ENCODE measurements at regions not wholly inside any gene's neighbourhood (a gene's known extent, or its start where the extent isn't known, plus 50 kb on each side); places are given as distances from the start of the nearest gene placed in this dataset.

DNA sequence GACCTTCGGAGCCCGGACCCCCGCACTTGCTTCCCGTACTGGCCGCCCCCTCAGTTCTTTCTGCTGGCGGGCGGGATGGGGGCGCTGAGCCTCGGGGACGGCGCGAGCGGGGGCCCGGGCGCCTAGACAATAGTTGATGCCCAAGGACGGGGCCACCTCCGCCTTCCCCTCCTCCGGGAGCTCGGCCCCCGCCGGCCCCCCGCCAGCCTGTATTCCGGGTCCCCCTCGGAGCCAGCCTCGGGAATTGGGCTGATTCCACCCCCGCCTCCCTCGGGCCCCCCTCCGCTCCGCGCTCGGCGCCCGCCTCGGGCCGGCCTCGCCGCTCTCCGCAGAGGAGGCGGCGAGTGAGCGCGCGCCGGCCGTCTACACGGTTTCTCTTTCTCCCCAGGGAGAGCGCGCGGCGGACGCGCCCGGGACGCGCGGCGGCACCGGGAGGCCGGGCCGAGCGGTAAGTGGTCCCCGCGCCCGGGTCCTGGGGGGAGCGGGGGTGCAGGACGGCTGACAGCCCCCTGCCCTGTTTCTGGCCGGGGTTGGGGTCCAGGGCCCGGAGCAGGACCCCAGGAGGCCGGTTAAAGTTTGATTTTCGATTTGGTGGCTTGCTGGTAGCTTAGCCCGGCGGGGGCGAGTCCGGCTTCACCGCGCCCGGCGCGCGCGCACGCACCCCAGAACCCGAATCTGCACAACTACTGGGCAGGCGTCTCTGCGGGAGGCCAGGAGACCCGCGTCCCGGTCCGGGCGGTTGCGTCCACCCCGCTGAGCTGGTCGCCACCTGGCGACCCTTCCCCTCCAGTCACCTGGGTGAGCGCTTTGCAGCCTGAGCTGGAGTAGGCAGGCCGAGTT is 413.7 kb downstream of the PCNX1 start:
- TF ChIP-seq POLR2A (IDR thresholded peaks at IDR 0.05) (no peak), CTCF (IDR thresholded peaks at IDR 0.05 in 4 of 5, conservative IDR thresholded peaks at IDR 0.05 in 1 of 5) (no peak)
- H3K4me3 ChIP-seq: peak overlapping the region; percentile 77 to 96 (median 87)
- H3K27ac ChIP-seq: peak overlapping the region; percentile 76 to 88 (median 83)
- H3K36me3 ChIP-seq: no peaks in the 10 kb centered on the region
- in situ Hi-C loops (cut with MboI; ENCODE audit: low sequenced_read_pairs in 4 of 4) (no loop called here), intact Hi-C loops (cut with DNase I; ENCODE audit: low total_unique reads) (no loop called here)
- ATAC-seq (peak; percentile 27 to 49), DNase-seq (peak in 1 of 2 donors; percentile 16)
- H3K27me3 ChIP-seq: no peaks in the 10 kb centered on the region
- H3K4me1 ChIP-seq: peaks cover 0 to 9% of the 10 kb centered on the region in 2 donors
- no peaks in the 10 kb centered on the region for H3K9me3 ChIP-seq

DNA sequence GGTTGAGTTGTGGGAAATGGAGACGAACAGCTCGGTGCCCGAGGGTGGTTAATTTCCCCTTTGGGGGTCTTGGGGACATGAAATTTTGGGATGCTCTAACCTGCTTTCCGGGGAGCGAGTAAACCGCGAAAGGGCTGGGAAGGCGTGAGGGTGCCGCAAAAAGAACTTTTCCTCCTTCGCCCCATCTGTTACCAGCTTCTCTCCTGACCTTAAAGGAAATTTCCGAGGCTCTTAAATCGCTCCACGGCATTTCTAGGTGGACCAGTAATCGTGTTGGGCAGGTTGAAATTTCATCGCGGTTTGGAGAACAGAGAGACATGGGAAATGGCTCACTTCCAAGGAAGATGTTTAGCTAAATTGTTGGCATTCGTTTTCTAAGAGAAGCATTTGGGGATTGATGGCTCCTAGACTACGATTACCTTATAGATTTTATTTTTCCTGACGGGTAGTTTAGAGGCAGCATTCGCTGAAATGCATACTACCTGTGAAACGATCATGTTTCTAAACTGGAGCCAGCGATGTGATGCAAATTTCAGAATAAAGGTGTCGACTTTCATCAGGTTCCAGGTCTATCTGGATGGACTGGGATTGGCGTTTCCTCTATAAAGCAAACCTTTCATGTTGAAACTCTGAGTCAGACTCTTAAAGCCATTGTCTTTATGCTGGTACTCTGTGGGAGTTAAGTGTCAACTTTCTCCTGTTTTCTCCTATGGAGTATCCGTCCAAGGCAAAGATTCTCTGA is 414.5 kb downstream of the PCNX1 start:
- DNase-seq (no peak), ATAC-seq (no peak)
- TF ChIP-seq POLR2A (IDR thresholded peaks at IDR 0.05) (no peak), CTCF (IDR thresholded peaks at IDR 0.05 in 4 of 5, conservative IDR thresholded peaks at IDR 0.05 in 1 of 5) (no peak)
- in situ Hi-C loops (cut with MboI; ENCODE audit: low sequenced_read_pairs in 4 of 4): no loop called here
- Histone ChIP-seq H3K4me1 (peaks cover 0 to 9% of the 10 kb centered on the region in 2 donors), H3K27me3 (no peaks in the 10 kb centered on the region), H3K9me3 (no peaks in the 10 kb centered on the region), H3K36me3 (no peaks in the 10 kb centered on the region), H3K27ac (peak overlapping the region; percentile 76 to 88 (median 83)), H3K4me3 (peak overlapping the region; percentile 77 to 96 (median 87))
- intact Hi-C loops (cut with DNase I; ENCODE audit: low total_unique reads): no loop called here

GRCh38 chr14:71322655-71323250 is 415.5 kb downstream of the PCNX1 start:
- Histone ChIP-seq H3K4me1 (peaks cover 0 to 9% of the 10 kb centered on the region in 2 donors), H3K27me3 (no peaks in the 10 kb centered on the region), H3K4me3 (no peak overlapping the region), H3K9me3 (no peaks in the 10 kb centered on the region), H3K36me3 (no peaks in the 10 kb centered on the region), H3K27ac (no peak overlapping the region)
- DNase-seq: no peak
- in situ Hi-C loops (cut with MboI; ENCODE audit: low sequenced_read_pairs in 4 of 4) (no loop called here), intact Hi-C loops (cut with DNase I; ENCODE audit: low total_unique reads) (no loop called here)
- ATAC-seq: no peak
- TF ChIP-seq POLR2A (IDR thresholded peaks at IDR 0.05): no peak

DNA sequence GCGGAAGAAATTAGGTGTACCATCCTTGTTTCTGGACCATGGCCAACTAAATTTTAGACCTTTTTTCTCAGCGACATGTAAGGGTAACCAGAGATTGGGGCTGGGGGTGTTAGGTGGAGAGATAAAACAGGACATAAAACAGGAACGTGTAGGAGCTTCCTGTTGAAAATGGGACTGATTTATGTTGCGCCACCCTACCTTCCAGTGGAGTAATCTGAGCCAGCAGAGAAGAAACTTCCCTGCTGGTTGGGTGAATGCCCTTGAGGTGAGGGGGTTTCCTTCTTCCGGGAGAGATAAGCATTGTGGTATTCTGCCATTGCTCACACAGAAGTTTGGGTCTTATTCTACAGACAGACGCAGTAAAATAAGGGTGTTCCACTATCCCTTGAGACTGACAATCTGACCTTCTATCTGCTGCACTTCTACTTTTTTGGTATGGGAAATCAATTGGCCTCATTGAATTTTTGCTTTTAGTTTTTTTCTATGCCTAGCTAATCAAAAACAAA is 417.6 kb downstream of the PCNX1 start:
- TF ChIP-seq POLR2A (IDR thresholded peaks at IDR 0.05): no peak
- no peak for TF ChIP-seq CTCF (IDR thresholded peaks at IDR 0.05 in 4 of 5, conservative IDR thresholded peaks at IDR 0.05 in 1 of 5)
- ATAC-seq: no peak
- Histone ChIP-seq H3K4me1 (peaks cover 0 to 9% of the 10 kb centered on the region in 2 donors), H3K36me3 (no peaks in the 10 kb centered on the region), H3K9me3 (no peaks in the 10 kb centered on the region), H3K27ac (no peak overlapping the region), H3K4me3 (no peak overlapping the region), H3K27me3 (no peaks in the 10 kb centered on the region)
- in situ Hi-C loops (cut with MboI; ENCODE audit: low sequenced_read_pairs in 4 of 4): no loop called here
- intact Hi-C loops (cut with DNase I; ENCODE audit: low total_unique reads): no loop called here
- DNase-seq: no peak

DNA sequence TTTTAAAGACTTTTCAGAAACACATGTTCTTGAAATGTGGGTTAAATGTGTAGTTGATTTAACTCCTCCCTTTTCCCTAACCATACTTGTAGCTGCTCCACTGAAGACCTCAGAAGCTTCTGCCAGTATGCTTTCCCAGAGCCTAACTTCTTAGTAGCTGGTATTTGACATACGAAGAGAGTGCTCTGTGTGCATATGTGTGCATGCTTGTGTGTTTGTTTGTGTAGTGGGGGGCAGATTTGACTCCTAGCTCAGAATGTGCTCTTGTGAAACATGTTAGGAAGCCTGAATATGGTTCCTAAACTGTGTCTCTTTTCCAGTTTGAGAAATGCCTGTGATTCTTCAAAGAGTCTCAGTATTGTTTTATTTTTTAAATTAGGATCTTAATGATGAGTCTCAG is 420.4 kb downstream of the PCNX1 start:
- in situ Hi-C loops (cut with MboI; ENCODE audit: low sequenced_read_pairs in 4 of 4) (no loop called here), intact Hi-C loops (cut with DNase I; ENCODE audit: low total_unique reads) (no loop called here)
- Histone ChIP-seq H3K27ac (no peak overlapping the region), H3K27me3 (no peaks in the 10 kb centered on the region), H3K36me3 (no peaks in the 10 kb centered on the region), H3K9me3 (no peaks in the 10 kb centered on the region), H3K4me3 (no peak overlapping the region), H3K4me1 (peaks cover 2 to 4% of the 10 kb centered on the region in 2 donors)
- no peak for ATAC-seq
- no peak for TF ChIP-seq POLR2A (IDR thresholded peaks at IDR 0.05)
- no peak for DNase-seq

All from gastrocnemius medialis (tissue), 4 donors.